ENCODE measurements at regions not wholly inside any gene's neighbourhood (a gene's known extent, or its start where the extent isn't known, plus 50 kb on each side); places are given as distances from the start of the nearest gene placed in this dataset.

DNA sequence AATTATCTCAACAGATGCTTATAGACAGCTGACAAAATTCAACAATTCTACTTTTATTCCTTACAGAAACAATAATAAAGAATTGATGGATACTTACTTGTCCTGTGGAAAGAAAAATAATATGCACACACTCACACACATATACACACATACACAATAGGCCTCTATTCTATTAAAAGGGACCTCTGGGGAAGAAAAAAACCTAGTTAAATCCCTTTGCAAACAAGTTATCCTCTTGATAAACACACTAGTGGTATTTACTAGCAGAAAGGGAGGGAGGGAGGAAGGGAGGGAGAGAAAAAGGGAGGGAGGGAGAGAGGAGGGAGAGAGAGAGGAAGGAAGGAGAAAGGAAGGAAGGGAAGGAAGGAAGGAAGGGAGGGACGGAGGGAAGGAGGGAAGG, 486.4 kb downstream of the HINT1 start:
- TF ChIP-seq CTCF (IDR thresholded peaks at IDR 0.05), result no peak
- no peak for TF ChIP-seq POLR2A (IDR thresholded peaks at IDR 0.05)
